Left colon (tissue), 2 donors: ENCODE measurements at regions not wholly inside any gene's neighbourhood (a gene's known extent, or its start where the extent isn't known, plus 50 kb on each side); places are given as distances from the start of the nearest gene placed in this dataset.

Experiments used
- ATAC-seq: fragments of 200-7000 bp; cut with Tn5 transposase; one replicate; pipeline ENCODE4 v1.9.1; 2020; ENCODE audit warnings: mild to moderate bottlenecking, moderate library complexity
- DNase-seq, 2 donors: peaks; one replicate each; pipeline ENCODE4 v3.0.0-alpha.2; 2020
- intact Hi-C, 2 donors: fragments of 100-400 bp; cut with DNase I in 1 of 2; cut with micrococcal nuclease in 1 of 2; formaldehyde crosslinking; loops; one replicate each; pipeline versions ENCODE4 v1.11.2 to v1.14.0; 2022; cut with DNase I, micrococcal nuclease
- donor health status: DM: no; HTN: no; CAD: no.
- donor health status: DM: yes; HTN: yes; CAD: no.

GRCh38 chr10:44853148-44853734 lies 57.9 kb upstream of the TMEM72 start:
- peak; percentile 30 to 46 for DNase-seq
- intact Hi-C loops = loop anchor here in 1 of 2 donors (10.0 kb wide), 2 partner anchors 458 to 538 kb away; no protein-coding TSS in a partner anchor
- ATAC-seq = peak; percentile 92

- no peak for ATAC-seq
- intact Hi-C loops = loop anchor here in 1 of 2 donors (10.0 kb wide), 2 partner anchors 459 to 539 kb away; no protein-coding TSS in a partner anchor
Observed at GRCh38 chr10:44853796-44854195, 57.3 kb upstream of the TMEM72 start.

GRCh38 chr10:44854693-44855350 lies 56.3 kb upstream of the TMEM72 start:
- no peak for ATAC-seq
- DNase-seq = no peak
- intact Hi-C loops = loop anchor here in 1 of 2 donors (5.0 to 10.0 kb wide), 3 partner anchors 460 to 1183 kb away; no protein-coding TSS in a partner anchor

More at GRCh38 chr10:44853796-44854195, 57.3 kb upstream of the TMEM72 start:
- DNase-seq = no peak

DNA sequence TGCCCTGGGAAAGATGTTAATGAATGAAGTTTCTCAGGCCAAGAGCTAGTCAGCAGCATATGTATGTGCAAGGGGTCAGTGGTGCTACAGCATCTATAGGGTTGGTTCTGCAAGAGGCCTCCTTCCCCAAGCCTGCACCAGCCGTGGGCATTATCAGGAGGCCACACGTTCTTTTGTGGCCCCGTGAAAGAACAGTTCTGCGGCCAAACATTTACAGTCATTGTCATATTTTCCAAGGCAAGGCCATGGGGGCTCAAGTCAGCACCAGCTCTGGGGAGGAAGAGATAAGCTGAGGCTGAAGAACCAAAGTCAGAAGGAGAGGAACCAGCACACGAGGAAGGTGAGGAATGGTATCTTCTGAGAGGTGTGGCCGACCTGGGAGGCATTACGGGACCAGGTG lies 54.4 kb upstream of the TMEM72 start:
- ATAC-seq (no peak), DNase-seq (no peak)
- intact Hi-C loops = loop anchor here in 1 of 2 donors (5.0 to 10.0 kb wide), 3 partner anchors 462 to 1184 kb away; no protein-coding TSS in a partner anchor

GRCh38 chr10:44857363-44858016 lies 53.6 kb upstream of the TMEM72 start:
- peak; percentile 75 for ATAC-seq
- intact Hi-C loops = loop anchor here in 1 of 2 donors (5.0 to 10.0 kb wide), 3 partner anchors 463 to 1185 kb away; no protein-coding TSS in a partner anchor
- DNase-seq = peak in 1 of 2 donors; percentile 63

DNA sequence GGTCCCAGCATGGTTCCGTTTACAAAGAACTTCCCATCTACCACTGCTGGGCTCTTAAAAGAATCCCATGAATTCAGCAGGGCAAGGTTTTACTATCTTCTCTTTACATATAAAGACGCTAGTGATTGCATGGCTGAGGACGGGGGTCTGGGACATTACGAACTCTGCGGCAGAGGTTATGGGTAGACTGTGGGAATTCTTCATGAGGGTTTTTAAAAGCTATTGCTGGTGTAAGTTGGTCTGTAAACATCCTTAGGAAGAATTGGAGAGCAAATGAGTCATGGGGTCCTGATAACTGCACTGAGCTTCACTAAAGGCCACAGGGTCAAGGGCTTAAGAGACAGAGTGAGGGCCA lies 53.1 kb upstream of the TMEM72 start:
- intact Hi-C loops = loop anchor here in 1 of 2 donors (5.0 to 10.0 kb wide), 3 partner anchors 463 to 1186 kb away; no protein-coding TSS in a partner anchor
- no peak for ATAC-seq

GRCh38 chr10:44858988-44859387 lies 52.1 kb upstream of the TMEM72 start:
- ATAC-seq (no peak), DNase-seq (no peak)
- intact Hi-C loops = loop anchor here in 1 of 2 donors (5.0 to 10.0 kb wide), 3 partner anchors 464 to 1187 kb away; no protein-coding TSS in a partner anchor

More for the DNA sequence above, 53.1 kb upstream of the TMEM72 start:
- no peak for DNase-seq

GRCh38 chr10:44859546-44860285 lies 51.4 kb upstream of the TMEM72 start:
- no peak for ATAC-seq
- intact Hi-C loops = loop anchor here in 1 of 2 donors (5.0 to 10.0 kb wide), 3 partner anchors 465 to 1187 kb away; no protein-coding TSS in a partner anchor
- no peak for DNase-seq

DNA sequence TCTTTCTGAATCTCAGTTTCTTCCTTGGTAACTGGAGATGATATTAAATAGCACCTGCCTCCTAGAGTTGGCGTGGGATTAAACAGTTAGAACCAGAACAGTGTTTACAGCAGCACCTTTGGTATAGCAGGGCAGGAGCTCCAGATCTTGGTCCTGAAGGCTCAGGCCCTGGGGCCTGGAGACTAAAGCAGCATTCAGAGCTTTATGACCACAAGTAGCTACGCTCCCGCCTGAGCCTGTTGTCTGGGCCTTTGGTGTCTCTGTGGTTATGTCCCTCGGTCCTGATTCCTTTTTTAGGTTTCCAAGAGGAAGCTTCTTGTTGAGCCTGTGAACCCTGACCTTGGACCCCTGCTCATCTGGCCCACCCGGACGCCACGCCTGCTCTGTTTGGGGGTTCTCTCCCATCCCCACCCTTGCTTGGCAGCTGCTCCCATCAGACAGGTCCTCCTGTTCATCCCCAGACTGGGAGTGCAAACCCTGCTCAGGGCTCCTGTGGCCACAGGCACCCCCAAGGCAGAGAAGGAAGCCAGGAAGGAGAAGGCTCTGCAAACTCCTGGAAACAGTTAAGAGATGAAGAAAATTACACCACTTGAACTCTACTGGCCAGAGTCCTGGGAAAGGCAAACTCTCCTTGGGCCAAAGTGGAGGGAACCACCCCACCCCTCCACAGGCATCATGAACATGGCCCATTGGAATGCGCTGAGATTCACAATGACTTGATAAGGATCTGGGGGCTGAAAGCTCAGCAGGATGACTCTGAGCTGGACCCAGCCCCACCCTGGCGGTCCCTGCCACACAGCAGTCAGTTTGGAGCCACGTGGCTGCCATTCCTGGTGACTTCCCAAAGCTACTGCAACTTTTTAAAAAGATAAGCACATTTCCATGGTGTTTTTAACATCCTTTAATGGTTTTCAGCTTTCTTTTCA lies 50.1 kb upstream of the TMEM72 start:
- ATAC-seq (no peak), DNase-seq (no peak)
- intact Hi-C loops = no loop called here
